Naive thymus-derived CD4-positive, alpha-beta T cell (primary cell): ENCODE measurements at regions not wholly inside any gene's neighbourhood (a gene's known extent, or its start where the extent isn't known, plus 50 kb on each side); places are given as distances from the start of the nearest gene placed in this dataset.
"Not testable (repeated sequence)": the region's sequence is repeated elsewhere in the genome, so short reads cannot be mapped to it uniquely, and the experiment has no call there.

Experiments
- ATAC-seq: fragments of 150-1000 bp; cut with Tn5 transposase; 2 replicates; pipeline ENCODE4 v1.10.0; 2021; ENCODE audit warnings: mild to moderate bottlenecking, moderate library complexity
- CTCF ChIA-PET: fragments of 350-600 bp; sonication (Branson Sonifier 250); formaldehyde crosslinking; loops from one replicate; lab custom pipeline; 2021; ENCODE audit warnings: antibody characterized with exemption; lab: Charles Lee
- POLR2A ChIA-PET: fragments of 350-600 bp; sonication (Branson Sonifier 250); formaldehyde crosslinking; loops from one replicate; lab custom pipeline; 2021; ENCODE audit warnings: antibody characterized with exemption, inconsistent platforms; lab: Charles Lee
- DNase-seq, 9 donors: peaks; one replicate each; pipeline versions ENCODE4 v3.0.0 to v3.0.0-alpha.2; 2020 to 2022; ENCODE audit warnings: mixed read lengths in 1 of 9
- H3K27ac ChIP-seq: one replicate; pipeline ENCODE4 v1.7.0; 2013; ENCODE audit warnings: mild to moderate bottlenecking, low read depth, low read length, moderate library complexity
- H3K27me3 ChIP-seq, 2 donors: one replicate each; pipeline ENCODE4 v1.7.0; 2013; ENCODE audit warnings: low read length in 2 of 2, mild to moderate bottlenecking in 2 of 2, moderate library complexity in 2 of 2; ENCODE audit not compliant: control insufficient read depth in 2 of 2, insufficient read depth in 2 of 2
- H3K36me3 ChIP-seq, 3 experiments: 1 replicate in 2 of 3; 2 replicates in 1 of 3; pipeline ENCODE4 v1.7.0; 2013; ENCODE audit warnings: low read length in 3 of 3, mild to moderate bottlenecking in 3 of 3, moderate library complexity in 1 of 3; ENCODE audit not compliant: insufficient read depth in 3 of 3, control insufficient read depth in 2 of 3
- H3K4me1 ChIP-seq, 2 donors: one replicate each; pipeline ENCODE4 v1.7.0; 2013; ENCODE audit warnings: low read length in 2 of 2, mild to moderate bottlenecking in 2 of 2, moderate library complexity in 1 of 2; ENCODE audit not compliant: control insufficient read depth in 2 of 2, insufficient read depth in 2 of 2
- H3K4me3 ChIP-seq: 2 replicates; pipeline ENCODE4 v1.7.0; 2013; ENCODE audit warnings: mild to moderate bottlenecking, low read length
- H3K9me3 ChIP-seq, 3 experiments: 1 replicate in 2 of 3; 2 replicates in 1 of 3; pipeline ENCODE4 v1.7.0; 2013; ENCODE audit warnings: low read length in 3 of 3; ENCODE audit not compliant: control insufficient read depth in 2 of 3
- H3K27ac Mint-ChIP-seq, 9 donors: one replicate each; pipeline ENCODE4 v1.8.0; 2020 to 2022; ENCODE audit warnings: mixed read lengths in 9 of 9, mild to moderate bottlenecking in 8 of 9, moderate library complexity in 5 of 9, inconsistent platforms in 2 of 9
- H3K27me3 Mint-ChIP-seq, 5 donors: one replicate each; pipeline ENCODE4 v1.8.0; 2021 to 2022; ENCODE audit warnings: mixed read lengths in 5 of 5, mild to moderate bottlenecking in 1 of 5
- H3K36me3 Mint-ChIP-seq, 5 donors: one replicate each; pipeline ENCODE4 v1.8.0; 2020 to 2022; ENCODE audit warnings: mixed read lengths in 5 of 5, mild to moderate bottlenecking in 3 of 5, inconsistent platforms in 1 of 5
- H3K4me1 Mint-ChIP-seq, 7 donors: one replicate each; pipeline ENCODE4 v1.8.0; 2020 to 2022; ENCODE audit warnings: mixed read lengths in 7 of 7, mild to moderate bottlenecking in 3 of 7, inconsistent platforms in 1 of 7
- H3K4me3 Mint-ChIP-seq, 10 donors: one replicate each; pipeline ENCODE4 v1.8.0; 2020 to 2022; ENCODE audit warnings: mild to moderate bottlenecking in 10 of 10, mixed read lengths in 10 of 10, moderate library complexity in 6 of 10, inconsistent platforms in 2 of 10
- H3K9me3 Mint-ChIP-seq, 11 donors: one replicate each; pipeline ENCODE4 v1.8.0; 2020 to 2022; ENCODE audit warnings: mixed read lengths in 11 of 11, mild to moderate bottlenecking in 4 of 11, inconsistent platforms in 1 of 11, moderate library complexity in 1 of 11
- intact Hi-C, 2 donors: fragments of 100-400 bp; cut with micrococcal nuclease; formaldehyde crosslinking; loops; one replicate each; pipeline ENCODE4 v1.15.1; 2023

GRCh38 chr5:112576298-112576925, 157.3 kb upstream of the EPB41L4A start:
- no peak for ATAC-seq
- DNase-seq = no peak
- Histone ChIP-seq H3K27me3 (no peaks in the 10 kb centered on the region), H3K36me3 (no peaks in the 10 kb centered on the region), H3K9me3 (no peaks in the 10 kb centered on the region), H3K4me1 (no peaks in the 10 kb centered on the region), H3K4me3 (no peak overlapping the region), H3K27ac (no peak overlapping the region)
- Mint-ChIP-seq H3K27me3 (peaks cover 0 to 16% (median 6%) of the 10 kb centered on the region in 5 donors), H3K9me3 (peaks cover 0 to 2% (median 0%) of the 10 kb centered on the region in 11 donors), H3K4me1 (no peaks in the 10 kb centered on the region), H3K4me3 (no peak overlapping the region), H3K36me3 (no peaks in the 10 kb centered on the region), H3K27ac (no peak overlapping the region)
- CTCF ChIA-PET = no interaction called here
- intact Hi-C loops = no loop called here
- POLR2A ChIA-PET = no interaction called here

- H3K27ac Mint-ChIP-seq = no peak overlapping the region
- no peak overlapping the region for H3K27ac ChIP-seq
- ATAC-seq (no peak), DNase-seq (no peak)
- intact Hi-C loops = no loop called here
- no peak overlapping the region for H3K4me3 Mint-ChIP-seq
- no peaks in the 10 kb centered on the region for H3K27me3 ChIP-seq
- no peaks in the 10 kb centered on the region for H3K4me1 ChIP-seq
- H3K4me1 Mint-ChIP-seq = no peaks in the 10 kb centered on the region
- no peaks in the 10 kb centered on the region for H3K36me3 Mint-ChIP-seq
- H3K9me3 ChIP-seq = no peaks in the 10 kb centered on the region
- CTCF ChIA-PET = no interaction called here
- POLR2A ChIA-PET = no interaction called here
- peaks cover 0 to 16% (median 0%) of the 10 kb centered on the region in 5 donors for H3K27me3 Mint-ChIP-seq
- H3K9me3 Mint-ChIP-seq = peaks cover 0 to 2% (median 0%) of the 10 kb centered on the region in 11 donors
- H3K4me3 ChIP-seq = no peak overlapping the region
- H3K36me3 ChIP-seq = no peaks in the 10 kb centered on the region
Measured at GRCh38 chr5:112579599-112580170, 158.0 kb upstream of the APC start.

GRCh38 chr5:112581811-112582320, 155.8 kb upstream of the APC start:
- Histone ChIP-seq H3K27ac (no peak overlapping the region), H3K9me3 (no peaks in the 10 kb centered on the region), H3K4me1 (no peaks in the 10 kb centered on the region), H3K36me3 (no peaks in the 10 kb centered on the region), H3K4me3 (no peak overlapping the region), H3K27me3 (no peaks in the 10 kb centered on the region)
- ChIA-PET POLR2A (no interaction called here), CTCF (no interaction called here)
- Mint-ChIP-seq H3K27ac (no peak overlapping the region), H3K36me3 (no peaks in the 10 kb centered on the region), H3K9me3 (peaks cover 0 to 2% (median 0%) of the 10 kb centered on the region in 11 donors), H3K4me3 (no peak overlapping the region), H3K27me3 (peaks cover 0 to 24% (median 6%) of the 10 kb centered on the region in 5 donors), H3K4me1 (no peaks in the 10 kb centered on the region)
- DNase-seq (no peak), ATAC-seq (no peak)
- intact Hi-C loops = no loop called here

- H3K4me1 Mint-ChIP-seq = no peaks in the 10 kb centered on the region
- Histone ChIP-seq H3K27me3 (no peaks in the 10 kb centered on the region), H3K4me1 (no peaks in the 10 kb centered on the region), H3K9me3 (no peaks in the 10 kb centered on the region), H3K4me3 (no peak overlapping the region), H3K27ac (no peak overlapping the region), H3K36me3 (no peaks in the 10 kb centered on the region)
- POLR2A ChIA-PET = no interaction called here
- H3K27me3 Mint-ChIP-seq = peaks cover 3 to 17% (median 11%) of the 10 kb centered on the region in 5 donors
- no peak for ATAC-seq
- no peak overlapping the region for H3K27ac Mint-ChIP-seq
- no peaks in the 10 kb centered on the region for H3K36me3 Mint-ChIP-seq
- no peak overlapping the region for H3K4me3 Mint-ChIP-seq
- no peak for DNase-seq
- peaks cover 0 to 4% (median 0%) of the 10 kb centered on the region in 11 donors for H3K9me3 Mint-ChIP-seq
- CTCF ChIA-PET = no interaction called here
- intact Hi-C loops = no loop called here
Measured at GRCh38 chr5:112583166-112583565, 154.5 kb upstream of the APC start.

- Histone ChIP-seq H3K4me3 (no peak overlapping the region), H3K27me3 (no peaks in the 10 kb centered on the region), H3K9me3 (no peaks in the 10 kb centered on the region), H3K4me1 (no peaks in the 10 kb centered on the region), H3K36me3 (no peaks in the 10 kb centered on the region), H3K27ac (no peak overlapping the region)
- Mint-ChIP-seq H3K36me3 (no peaks in the 10 kb centered on the region), H3K9me3 (peaks cover 0 to 4% (median 0%) of the 10 kb centered on the region in 11 donors), H3K4me1 (no peaks in the 10 kb centered on the region), H3K27me3 (peaks cover 4 to 17% (median 11%) of the 10 kb centered on the region in 5 donors), H3K4me3 (no peak overlapping the region), H3K27ac (no peak overlapping the region)
- POLR2A ChIA-PET = no interaction called here
- CTCF ChIA-PET = interaction anchor here (0.7 kb wide), 1 partner anchor 973 kb away, joined by 3 read pairs; no protein-coding TSS in a partner anchor
- no peak for DNase-seq
- intact Hi-C loops = no loop called here
- no peak for ATAC-seq
Measured at GRCh38 chr5:112584781-112585180, 152.9 kb upstream of the APC start.

GRCh38 chr5:112586596-112587062, 151.1 kb upstream of the APC start:
- no peaks in the 10 kb centered on the region for H3K4me1 ChIP-seq
- no peak overlapping the region for H3K4me3 ChIP-seq
- intact Hi-C loops = no loop called here
- ChIA-PET CTCF (no interaction called here), POLR2A (no interaction called here)
- no peaks in the 10 kb centered on the region for H3K36me3 ChIP-seq
- H3K27ac ChIP-seq = no peak overlapping the region
- H3K27me3 Mint-ChIP-seq = peaks cover 4 to 14% (median 10%) of the 10 kb centered on the region in 5 donors
- peaks cover 0 to 4% (median 0%) of the 10 kb centered on the region in 11 donors for H3K9me3 Mint-ChIP-seq
- ATAC-seq (no peak), DNase-seq (no peak)
- H3K4me1 Mint-ChIP-seq = no peaks in the 10 kb centered on the region
- no peaks in the 10 kb centered on the region for H3K27me3 ChIP-seq
- H3K4me3 Mint-ChIP-seq = no peak overlapping the region
- H3K9me3 ChIP-seq = no peaks in the 10 kb centered on the region
- H3K27ac Mint-ChIP-seq = no peak overlapping the region
- no peaks in the 10 kb centered on the region for H3K36me3 Mint-ChIP-seq

- H3K4me3 ChIP-seq, POLR2A ChIA-PET, H3K27ac ChIP-seq, H3K27me3 ChIP-seq, DNase-seq, H3K4me1 Mint-ChIP-seq, intact Hi-C loops, ATAC-seq, H3K27ac Mint-ChIP-seq, H3K9me3 Mint-ChIP-seq, H3K9me3 ChIP-seq, H3K36me3 ChIP-seq, H3K4me3 Mint-ChIP-seq, H3K36me3 Mint-ChIP-seq, H3K4me1 ChIP-seq, CTCF ChIA-PET: not testable (repeated sequence)
- H3K27me3 Mint-ChIP-seq = peaks cover 4 to 20% (median 9%) of the 10 kb centered on the region in 5 donors
Measured at GRCh38 chr5:112590858-112591257, 146.8 kb upstream of the APC start.
